ENCODE measurements at regions not wholly inside any gene's neighbourhood (a gene's known extent, or its start where the extent isn't known, plus 50 kb on each side); places are given as distances from the start of the nearest gene placed in this dataset.

GRCh38 chr20:52754366-52754765 is 217.8 kb upstream of the TSHZ2 start:
- in situ Hi-C loops (cut with HindIII; ENCODE audit: low sequenced_read_pairs) = no loop called here
- no peak for DNase-seq (ENCODE audit: low read depth, low spot score)
- H3K4me3 ChIP-seq (ENCODE audit: low read depth, low read length) = no peak overlapping the region
- TF ChIP-seq CTCF (IDR thresholded peaks at IDR 0.05; ENCODE audit: low read depth, low read length) = no peak

GRCh38 chr20:52752023-52752422 is 220.1 kb upstream of the TSHZ2 start:
- TF ChIP-seq CTCF (IDR thresholded peaks at IDR 0.05; ENCODE audit: low read depth, low read length) = no peak
- DNase-seq (ENCODE audit: low read depth, low spot score) = no peak
- no peak overlapping the region for H3K4me3 ChIP-seq (ENCODE audit: low read depth, low read length)
- in situ Hi-C loops (cut with HindIII; ENCODE audit: low sequenced_read_pairs) = no loop called here

GRCh38 chr20:52751571-52751970 is 220.6 kb upstream of the TSHZ2 start:
- TF ChIP-seq CTCF (IDR thresholded peaks at IDR 0.05; ENCODE audit: low read depth, low read length) = no peak
- in situ Hi-C loops (cut with HindIII; ENCODE audit: low sequenced_read_pairs) = no loop called here
- H3K4me3 ChIP-seq (ENCODE audit: low read depth, low read length) = no peak overlapping the region
- DNase-seq (ENCODE audit: low read depth, low spot score) = no peak

GRCh38 chr20:52749938-52750337 is 222.2 kb upstream of the TSHZ2 start:
- in situ Hi-C loops (cut with HindIII; ENCODE audit: low sequenced_read_pairs) = no loop called here
- no peak for DNase-seq (ENCODE audit: low read depth, low spot score)
- TF ChIP-seq CTCF (IDR thresholded peaks at IDR 0.05; ENCODE audit: low read depth, low read length) = no peak
- H3K4me3 ChIP-seq (ENCODE audit: low read depth, low read length) = no peak overlapping the region

GRCh38 chr20:52748990-52749389 is 223.2 kb upstream of the TSHZ2 start:
- no peak for TF ChIP-seq CTCF (IDR thresholded peaks at IDR 0.05; ENCODE audit: low read depth, low read length)
- no peak for DNase-seq (ENCODE audit: low read depth, low spot score)
- no peak overlapping the region for H3K4me3 ChIP-seq (ENCODE audit: low read depth, low read length)
- in situ Hi-C loops (cut with HindIII; ENCODE audit: low sequenced_read_pairs) = no loop called here

GRCh38 chr20:52748285-52748932 is 223.7 kb upstream of the TSHZ2 start:
- H3K4me3 ChIP-seq (ENCODE audit: low read depth, low read length) = no peak overlapping the region
- in situ Hi-C loops (cut with HindIII; ENCODE audit: low sequenced_read_pairs) = no loop called here
- TF ChIP-seq CTCF (IDR thresholded peaks at IDR 0.05; ENCODE audit: low read depth, low read length) = no peak
- no peak for DNase-seq (ENCODE audit: low read depth, low spot score)

All from astrocyte of the spinal cord (primary cell).